T47D (cell line): ENCODE measurements at regions not wholly inside any gene's neighbourhood (a gene's known extent, or its start where the extent isn't known, plus 50 kb on each side); places are given as distances from the start of the nearest gene placed in this dataset.
"Not testable (repeated sequence)": the region's sequence is repeated elsewhere in the genome, so short reads cannot be mapped to it uniquely, and the experiment has no call there.

Experiments
- DNase-seq, 2 experiments: peaks; one replicate each; pipeline versions ENCODE4 v3.0.0 to v3.0.0-alpha.2; 2011 to 2012; ENCODE audit warnings: low read depth in 1 of 2, low spot score in 1 of 2
- JUND ChIP-seq: IDR thresholded peaks from 2 replicates; pipeline ENCODE4 v1.6.1; 2012; ENCODE audit warnings: low read depth
- in situ Hi-C: cut with HindIII; loops from 2 replicates; pipeline ENCODE4 v1.10.0; 2016; ENCODE audit warnings: low sequenced_read_pairs, low pct_unique_long_range_greater_than_20kb

GRCh38 chr3:177610262-177610661 lies 413.0 kb upstream of the TBL1XR1 start:
- no peak for TF ChIP-seq JUND
- no peak for DNase-seq
- in situ Hi-C loops: no loop called here

GRCh38 chr3:177610686-177611633 lies 413.7 kb upstream of the TBL1XR1 start:
- no peak for DNase-seq
- TF ChIP-seq JUND: no peak
- in situ Hi-C loops: no loop called here

DNA sequence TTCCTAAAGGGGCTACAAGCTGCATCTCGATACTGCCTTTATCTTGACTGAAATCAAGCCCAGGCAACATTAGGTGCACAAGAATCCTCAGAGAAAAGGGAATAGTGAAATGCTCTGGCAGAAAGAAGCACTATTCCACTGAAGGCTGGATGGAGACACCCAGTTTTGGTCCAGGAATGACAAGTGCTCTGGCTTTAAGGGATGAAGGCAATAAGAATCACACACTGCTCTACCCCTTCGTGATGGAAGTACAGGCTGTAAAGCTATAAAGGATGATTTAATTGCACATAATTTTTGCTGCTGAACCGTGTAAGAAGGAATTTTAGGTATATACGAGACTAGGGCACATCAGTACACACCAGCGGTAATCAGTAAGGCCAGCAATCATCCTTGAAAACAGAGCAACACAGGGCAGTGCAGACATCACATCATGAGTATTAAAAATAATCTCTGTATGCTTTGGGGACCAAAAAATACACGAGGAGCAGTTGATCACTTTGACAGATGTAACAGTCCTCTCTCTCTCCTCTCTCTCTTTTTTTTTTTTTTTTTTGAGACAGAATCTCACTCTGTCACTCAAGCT lies 414.6 kb upstream of the TBL1XR1 start:
- no peak for DNase-seq
- TF ChIP-seq JUND: no peak
- in situ Hi-C loops: no loop called here

GRCh38 chr3:177613901-177614300 lies 416.6 kb upstream of the TBL1XR1 start:
- no peak for DNase-seq
- in situ Hi-C loops: no loop called here
- TF ChIP-seq JUND: no peak

GRCh38 chr3:177615015-177615414 lies 417.7 kb upstream of the TBL1XR1 start:
- TF ChIP-seq JUND: peak; percentile 47; the same call in 1 of the 2 replicates
- DNase-seq: peak in 1 of 2 experiments; percentile 94
- in situ Hi-C loops: no loop called here

- in situ Hi-C loops: no loop called here
- TF ChIP-seq JUND: peak; percentile 97
- DNase-seq: peak in 1 of 2 experiments; percentile 96
Observed at GRCh38 chr3:177618873-177619733, 421.8 kb upstream of the TBL1XR1 start.

- DNase-seq: no peak
- TF ChIP-seq JUND: no peak
- in situ Hi-C loops: no loop called here
Observed at GRCh38 chr3:177620073-177620472, 422.8 kb upstream of the TBL1XR1 start.

- DNase-seq: peak; percentile 56 to 97
- TF ChIP-seq JUND: peak; percentile 91
- in situ Hi-C loops: no loop called here
Observed at GRCh38 chr3:177622520-177622919, 425.2 kb upstream of the TBL1XR1 start.

DNA sequence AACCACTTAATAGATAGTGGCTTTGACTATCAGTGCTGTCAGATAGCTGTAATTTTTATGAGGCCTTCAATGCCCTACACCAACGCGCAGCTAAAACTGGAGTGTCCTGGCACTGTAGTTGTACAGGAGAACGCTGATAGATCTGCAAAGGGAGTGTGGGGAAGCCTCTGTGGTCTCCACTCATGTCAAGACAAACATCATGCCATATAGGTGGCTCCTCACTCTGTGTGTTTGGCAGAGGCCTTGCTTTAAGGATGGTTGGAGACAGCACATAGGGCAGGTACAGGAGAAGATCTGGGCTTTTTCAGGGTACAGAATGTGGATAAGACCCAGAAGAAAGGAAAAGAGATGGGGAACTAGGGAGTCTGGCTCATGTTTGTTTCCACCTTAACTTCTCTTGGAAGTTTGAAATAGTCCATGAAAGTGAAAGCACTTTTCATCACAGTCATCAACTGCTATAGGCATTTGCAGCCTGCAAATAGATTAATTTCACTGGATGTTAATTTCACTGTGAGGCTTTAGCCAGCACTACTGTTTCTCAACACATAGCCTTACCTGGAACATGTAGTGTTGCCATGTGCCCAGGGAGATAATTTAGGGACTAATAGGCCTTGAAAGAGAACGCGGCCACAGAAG lies 425.8 kb upstream of the TBL1XR1 start:
- DNase-seq: no peak
- in situ Hi-C loops: no loop called here
- TF ChIP-seq JUND: no peak

- in situ Hi-C loops: no loop called here
- peak in 1 of 2 experiments; percentile 58 for DNase-seq
- 0 out of 2 replicates have a peak, but pooled peaks have one; percentile 29 for TF ChIP-seq JUND
Observed at GRCh38 chr3:177624528-177625495, 427.5 kb upstream of the TBL1XR1 start.

GRCh38 chr3:177626045-177626444 lies 428.8 kb upstream of the TBL1XR1 start:
- in situ Hi-C loops: no loop called here
- DNase-seq: no peak
- no peak for TF ChIP-seq JUND

- in situ Hi-C loops, DNase-seq: not testable (repeated sequence)
Observed at GRCh38 chr3:177628095-177628719, 430.9 kb upstream of the TBL1XR1 start.
